Brain microvascular endothelial cell (primary cell): ENCODE measurements at regions not wholly inside any gene's neighbourhood (a gene's known extent, or its start where the extent isn't known, plus 50 kb on each side); places are given as distances from the start of the nearest gene placed in this dataset.
"Not testable (repeated sequence)": the region's sequence is repeated elsewhere in the genome, so short reads cannot be mapped to it uniquely, and the experiment has no call there.

Source experiments
- DNase-seq: peaks from one replicate; pipeline ENCODE4 v3.0.0-alpha.2; 2020
- H3K27ac ChIP-seq: fragments of 250-450 bp; sonication (Bioruptor Pico); 2 replicates; pipeline ENCODE4 v1.5.1; 2020; ENCODE audit warnings: mild to moderate bottlenecking, moderate library complexity
- H3K27me3 ChIP-seq: fragments of 250-450 bp; sonication (Bioruptor Pico); replicated peaks from 2 replicates; pipeline ENCODE4 v1.5.1; 2020; ENCODE audit warnings: mild to moderate bottlenecking
- H3K36me3 ChIP-seq: fragments of 250-450 bp; sonication (Bioruptor Pico); replicated peaks from 2 replicates; pipeline ENCODE4 v1.5.1; 2020; ENCODE audit warnings: mild to moderate bottlenecking
- H3K4me3 ChIP-seq: 2 replicates; pipeline ENCODE4 v1.5.1; 2011; ENCODE audit warnings: low read depth, mild to moderate bottlenecking, control low read depth, low read length, moderate library complexity
- in situ Hi-C: cut with HindIII; loops from 2 replicates; pipeline ENCODE4 v1.10.0; 2017; ENCODE audit warnings: low sequenced_read_pairs, low pct_ligation_motif_present
- TF ChIP-seq, protein P1 (sequence below): IDR thresholded peaks from 2 replicates; pipeline ENCODE4 v1.5.1; 2011; ENCODE audit warnings: low read depth, mild to moderate bottlenecking, moderate library complexity, low read length, control low read depth, inconsistent platforms; ENCODE audit errors: missing control alignments

DNA sequence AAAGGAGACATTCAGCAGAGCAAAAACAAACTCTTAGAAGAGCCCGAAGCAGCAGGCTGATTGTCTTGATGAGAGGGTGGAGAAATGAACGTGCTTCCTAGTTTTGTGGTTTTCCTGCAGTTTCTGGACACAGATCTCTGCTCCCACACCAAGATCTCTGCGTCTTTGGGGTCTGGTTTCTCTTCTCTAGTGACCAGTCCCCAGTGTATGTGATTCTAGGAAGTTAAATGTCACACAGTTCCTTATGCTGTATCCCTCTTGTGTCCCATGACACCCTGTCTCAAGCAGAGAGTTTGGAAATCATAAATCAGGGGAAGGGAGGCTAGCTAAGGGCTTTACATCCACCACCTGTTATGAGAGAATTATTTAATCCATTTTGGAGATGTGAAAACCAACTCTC lies 55.4 kb upstream of the KLF14 start:
- in situ Hi-C loops, result no loop called here
- Histone ChIP-seq H3K36me3 (no peaks in the 10 kb centered on the region), H3K4me3 (no peak overlapping the region), H3K27me3 (no peaks in the 10 kb centered on the region), H3K27ac (no peak overlapping the region)
- TF ChIP-seq, protein P1, sequence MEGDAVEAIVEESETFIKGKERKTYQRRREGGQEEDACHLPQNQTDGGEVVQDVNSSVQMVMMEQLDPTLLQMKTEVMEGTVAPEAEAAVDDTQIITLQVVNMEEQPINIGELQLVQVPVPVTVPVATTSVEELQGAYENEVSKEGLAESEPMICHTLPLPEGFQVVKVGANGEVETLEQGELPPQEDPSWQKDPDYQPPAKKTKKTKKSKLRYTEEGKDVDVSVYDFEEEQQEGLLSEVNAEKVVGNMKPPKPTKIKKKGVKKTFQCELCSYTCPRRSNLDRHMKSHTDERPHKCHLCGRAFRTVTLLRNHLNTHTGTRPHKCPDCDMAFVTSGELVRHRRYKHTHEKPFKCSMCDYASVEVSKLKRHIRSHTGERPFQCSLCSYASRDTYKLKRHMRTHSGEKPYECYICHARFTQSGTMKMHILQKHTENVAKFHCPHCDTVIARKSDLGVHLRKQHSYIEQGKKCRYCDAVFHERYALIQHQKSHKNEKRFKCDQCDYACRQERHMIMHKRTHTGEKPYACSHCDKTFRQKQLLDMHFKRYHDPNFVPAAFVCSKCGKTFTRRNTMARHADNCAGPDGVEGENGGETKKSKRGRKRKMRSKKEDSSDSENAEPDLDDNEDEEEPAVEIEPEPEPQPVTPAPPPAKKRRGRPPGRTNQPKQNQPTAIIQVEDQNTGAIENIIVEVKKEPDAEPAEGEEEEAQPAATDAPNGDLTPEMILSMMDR, result no peak
- no peak for DNase-seq

DNA sequence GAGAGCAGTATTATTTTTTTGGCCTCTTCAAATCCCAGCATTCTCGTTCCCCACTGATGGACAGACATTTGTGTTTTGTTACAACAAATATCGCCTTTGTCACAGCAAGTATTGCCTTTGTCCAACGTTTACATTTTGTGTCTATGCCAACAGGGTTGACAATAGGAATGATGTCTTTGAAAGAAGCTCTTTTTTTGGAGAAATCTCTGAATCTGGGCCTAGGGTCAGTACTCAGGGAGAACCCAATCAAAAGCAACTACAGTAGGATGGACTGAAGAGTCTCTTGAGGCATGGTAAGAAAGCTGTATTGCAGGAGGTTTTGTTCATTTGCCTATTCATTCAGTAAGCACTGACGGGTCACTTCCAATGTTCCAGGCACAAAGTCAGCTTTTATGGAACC lies 57.7 kb upstream of the KLF14 start:
- H3K36me3 ChIP-seq, result no peaks in the 10 kb centered on the region

DNA sequence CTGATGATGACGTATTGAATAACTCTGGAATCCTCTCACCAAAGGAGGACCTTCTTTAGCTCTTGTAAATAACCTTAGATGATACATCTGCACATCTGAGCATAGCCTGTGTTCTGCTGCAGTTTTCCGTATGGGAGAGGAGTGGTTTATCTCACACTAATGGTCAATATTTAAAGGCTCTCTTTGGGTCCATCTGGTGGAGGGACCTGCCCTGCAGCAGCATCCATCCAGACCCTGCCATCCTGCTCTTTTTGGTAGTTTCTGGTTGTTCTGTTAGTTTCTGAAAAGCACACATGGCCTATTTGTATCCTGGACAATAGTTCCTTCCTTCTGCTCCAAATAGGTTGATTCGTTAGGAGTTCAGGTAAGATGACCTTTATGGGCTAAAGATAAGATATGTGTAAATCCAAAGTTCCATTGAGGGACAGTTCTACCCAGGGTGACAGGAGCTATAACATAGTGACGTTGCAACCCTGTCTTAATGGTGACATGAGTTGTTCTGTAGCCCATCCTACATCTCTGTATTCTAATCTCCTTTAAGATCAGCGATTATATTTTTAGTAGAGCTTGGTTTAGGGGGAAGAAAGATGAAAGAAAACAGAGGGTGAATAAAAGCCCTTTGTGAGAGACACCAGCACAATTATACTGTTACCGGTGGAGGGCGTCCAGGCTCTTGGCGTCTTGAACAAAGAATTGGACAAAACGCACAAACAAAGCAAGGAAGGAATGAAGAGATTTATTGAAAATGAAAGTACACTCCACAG lies 60.0 kb upstream of the KLF14 start:
- Histone ChIP-seq H3K27ac (peak overlapping the region; percentile 47), H3K27me3 (no peaks in the 10 kb centered on the region), H3K36me3 (no peaks in the 10 kb centered on the region), H3K4me3 (peak overlapping the region; percentile 41)
- peak; percentile 48 for DNase-seq
- TF ChIP-seq, protein P1, result peak; percentile 64
- in situ Hi-C loops, result no loop called here

More for the DNA sequence above, 57.7 kb upstream of the KLF14 start:
- TF ChIP-seq, protein P1, result no peak
- no peak for DNase-seq
- in situ Hi-C loops, result no loop called here
- no peak overlapping the region for H3K27ac ChIP-seq
- H3K27me3 ChIP-seq, result no peaks in the 10 kb centered on the region
- no peak overlapping the region for H3K4me3 ChIP-seq

DNA sequence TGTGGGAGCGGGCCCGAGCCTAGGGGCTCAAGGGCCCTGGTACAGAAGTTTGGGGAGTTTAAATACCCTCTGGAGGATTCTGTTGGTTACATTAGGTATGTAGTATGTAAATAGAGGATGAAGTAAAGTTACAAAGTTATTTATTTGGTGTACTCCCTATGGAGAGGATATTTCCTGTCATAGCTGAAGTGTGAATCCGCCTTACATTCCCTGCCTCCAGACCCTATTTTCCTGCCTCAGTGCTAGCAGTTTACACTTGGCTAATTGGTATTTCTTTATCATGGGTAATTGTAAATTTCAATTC lies 60.6 kb upstream of the KLF14 start:
- Histone ChIP-seq H3K36me3 (no peaks in the 10 kb centered on the region), H3K27ac (peak overlapping the region; percentile 47), H3K4me3 (peak overlapping the region; percentile 41), H3K27me3 (no peaks in the 10 kb centered on the region)
- in situ Hi-C loops, result no loop called here
- TF ChIP-seq, protein P1, result no peak
- DNase-seq, result no peak

DNA sequence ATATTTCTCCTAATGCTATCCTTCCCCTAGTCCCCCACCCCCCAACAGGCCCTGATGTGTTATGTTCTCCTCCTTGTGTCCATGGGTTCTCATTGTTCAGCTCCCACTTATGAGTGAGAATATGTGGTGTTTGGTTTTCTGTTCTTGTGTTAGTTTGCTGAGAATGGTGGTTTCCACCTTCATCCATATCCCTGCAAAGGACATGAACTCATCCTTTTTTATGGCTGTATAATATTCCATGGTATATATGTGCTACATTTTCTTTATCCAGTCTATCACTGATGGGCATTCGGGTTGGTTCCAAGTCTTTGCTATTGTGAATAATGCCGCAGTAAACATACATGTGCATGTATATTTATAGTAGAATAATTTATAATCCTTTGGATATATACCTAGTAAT lies 62.4 kb upstream of the KLF14 start:
- in situ Hi-C loops, H3K27me3 ChIP-seq, H3K36me3 ChIP-seq, DNase-seq, H3K4me3 ChIP-seq, H3K27ac ChIP-seq: not testable (repeated sequence)

DNA sequence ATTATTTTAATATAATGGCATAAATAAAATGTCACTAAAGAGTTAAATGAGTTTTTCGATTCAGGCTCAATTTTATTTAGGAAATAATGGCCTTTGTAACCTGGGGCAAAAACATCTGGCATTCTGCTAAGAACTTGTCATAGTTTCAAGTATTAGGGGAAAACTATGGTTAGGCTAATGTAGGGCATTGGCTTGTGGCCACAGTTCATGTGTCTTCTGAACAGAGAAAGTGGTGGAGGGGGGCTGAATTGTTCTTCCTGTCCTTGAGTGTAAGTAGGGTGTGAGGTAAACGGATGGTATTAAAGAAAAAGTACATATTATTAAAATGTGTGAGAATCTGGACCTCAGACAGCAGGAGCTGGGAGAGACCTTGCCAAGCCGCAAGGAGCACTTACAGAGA lies 69.1 kb upstream of the KLF14 start:
- TF ChIP-seq, protein P1, result no peak
- Histone ChIP-seq H3K27ac (no peak overlapping the region), H3K27me3 (no peaks in the 10 kb centered on the region), H3K36me3 (no peaks in the 10 kb centered on the region), H3K4me3 (no peak overlapping the region)
- no peak for DNase-seq
- in situ Hi-C loops, result no loop called here
